Breast epithelium (tissue), 4 donors: ENCODE measurements at regions not wholly inside any gene's neighbourhood (a gene's known extent, or its start where the extent isn't known, plus 50 kb on each side); places are given as distances from the start of the nearest gene placed in this dataset.

Source experiments
- DNase-seq, 2 donors: peaks; one replicate each; pipeline ENCODE4 v3.0.0-alpha.2; 2019; ENCODE audit warnings: low spot score in 2 of 2
- H3K27ac ChIP-seq, 2 donors: fragments of 200-600 bp; sonication (generic) in 1 of 2; one replicate each; pipeline ENCODE4 v1.5.1; 2016 to 2019; ENCODE audit warnings: mild to moderate bottlenecking in 1 of 2
- H3K27me3 ChIP-seq, 2 donors: fragments of 200-600 bp; sonication (generic) in 1 of 2; one replicate each; pipeline versions ENCODE4 v1.5.1 to v1.6.0; 2017 to 2019; ENCODE audit warnings: control low read depth in 1 of 2, mild to moderate bottlenecking in 1 of 2
- H3K36me3 ChIP-seq: fragments of 200-600 bp; one replicate; pipeline ENCODE4 v1.5.1; 2019
- H3K4me1 ChIP-seq, 2 donors: fragments of 200-600 bp; sonication (generic); one replicate each; pipeline ENCODE4 v1.5.1; 2016 to 2019; ENCODE audit warnings: control low read depth in 1 of 2
- H3K4me3 ChIP-seq, 3 donors: fragments of 200-600 bp; sonication (generic); 1 replicate in 2 of 3; 2 replicates in 1 of 3; pipeline ENCODE4 v1.5.1; 2016 to 2019; ENCODE audit warnings: mild to moderate bottlenecking in 3 of 3, moderate library complexity in 2 of 3
- H3K9me3 ChIP-seq, 2 donors: fragments of 200-600 bp; sonication (generic) in 1 of 2; one replicate each; pipeline ENCODE4 v1.5.1; 2016 to 2019; ENCODE audit warnings: control low read depth in 1 of 2
- CTCF ChIP-seq, 3 donors: fragments of 450-650 bp; IDR thresholded peaks; one replicate each; pipeline ENCODE4 v1.5.1; 2016 to 2017; ENCODE audit warnings: antibody characterized with exemption in 3 of 3, mild to moderate bottlenecking in 3 of 3, moderate library complexity in 3 of 3
- POLR2A ChIP-seq: fragments of 450-650 bp; IDR thresholded peaks from one replicate; pipeline ENCODE4 v1.6.1; 2016; ENCODE audit warnings: antibody characterized with exemption, mild to moderate bottlenecking, moderate library complexity
- POLR2AphosphoS5 ChIP-seq, 3 donors: sonication (generic); formaldehyde crosslinking; IDR thresholded peaks; one replicate each; pipeline ENCODE4 v1.6.1; 2017; ENCODE audit warnings: antibody characterized with exemption in 3 of 3
- intact Hi-C: fragments of 100-400 bp; cut with DNase I; formaldehyde crosslinking; loops from one replicate; pipeline ENCODE4 v1.15.1; 2023; ENCODE audit warnings: low total_unique reads

- no peaks in the 10 kb centered on the region for H3K27me3 ChIP-seq
- H3K9me3 ChIP-seq = no peaks in the 10 kb centered on the region
- no peaks in the 10 kb centered on the region for H3K36me3 ChIP-seq
- intact Hi-C loops = loop anchor here (5.0 kb wide), 1 partner anchor 831 kb away; no protein-coding TSS in a partner anchor
- no peaks in the 10 kb centered on the region for H3K4me1 ChIP-seq
- peak overlapping the region in 1 of 2 donors; percentile 45 for H3K27ac ChIP-seq
- DNase-seq = no peak
- TF ChIP-seq POLR2A (no peak), POLR2AphosphoS5 (IDR thresholded peaks at IDR 0.05) (no peak), CTCF (IDR thresholded peaks at IDR 0.05) (no peak)
- H3K4me3 ChIP-seq = no peak overlapping the region
Observed at GRCh38 chr3:64900617-64901521, 213.1 kb upstream of the ADAMTS9 start.

- DNase-seq = no peak
- H3K4me3 ChIP-seq = no peak overlapping the region
- H3K9me3 ChIP-seq = no peaks in the 10 kb centered on the region
- H3K27ac ChIP-seq = peak overlapping the region in 1 of 2 donors; percentile 20
- H3K36me3 ChIP-seq = no peaks in the 10 kb centered on the region
- intact Hi-C loops = loop anchor here (5.0 kb wide), 1 partner anchor 832 kb away; no protein-coding TSS in a partner anchor
- TF ChIP-seq CTCF (IDR thresholded peaks at IDR 0.05) = no peak
- no peak for TF ChIP-seq POLR2AphosphoS5 (IDR thresholded peaks at IDR 0.05)
- TF ChIP-seq POLR2A = no peak
- no peaks in the 10 kb centered on the region for H3K4me1 ChIP-seq
- H3K27me3 ChIP-seq = no peaks in the 10 kb centered on the region
Observed at GRCh38 chr3:64900156-64900555, 212.4 kb upstream of the ADAMTS9 start.

DNA sequence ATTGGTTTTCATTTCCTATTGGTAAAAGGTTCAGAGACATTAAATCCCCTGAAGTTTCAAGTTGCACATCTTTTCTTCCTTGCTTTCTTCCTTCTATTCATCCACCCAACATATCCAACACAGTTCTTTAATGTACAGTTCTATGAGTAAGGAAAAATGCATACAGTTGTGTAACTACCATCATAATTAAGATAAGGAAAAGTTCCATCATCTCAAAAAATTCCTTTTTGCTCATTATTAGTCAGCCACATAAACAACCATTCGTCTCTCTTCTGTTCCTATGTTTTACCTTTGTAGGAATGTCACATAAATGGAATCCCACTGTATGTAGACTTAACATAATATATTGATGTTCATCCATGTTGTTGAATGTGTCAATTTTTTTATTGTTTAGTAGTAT is 211.1 kb upstream of the ADAMTS9 start:
- no peaks in the 10 kb centered on the region for H3K36me3 ChIP-seq
- intact Hi-C loops = no loop called here
- H3K4me3 ChIP-seq = no peak overlapping the region
- no peaks in the 10 kb centered on the region for H3K4me1 ChIP-seq
- no peaks in the 10 kb centered on the region for H3K9me3 ChIP-seq
- TF ChIP-seq POLR2A = no peak
- no peak for TF ChIP-seq POLR2AphosphoS5 (IDR thresholded peaks at IDR 0.05)
- TF ChIP-seq CTCF (IDR thresholded peaks at IDR 0.05) = no peak
- no peak for DNase-seq
- H3K27ac ChIP-seq = no peak overlapping the region
- H3K27me3 ChIP-seq = no peaks in the 10 kb centered on the region

- TF ChIP-seq POLR2AphosphoS5 (IDR thresholded peaks at IDR 0.05) = no peak
- TF ChIP-seq CTCF (IDR thresholded peaks at IDR 0.05) = no peak
- no peak for TF ChIP-seq POLR2A
- Histone ChIP-seq H3K4me3 (no peak overlapping the region), H3K9me3 (no peaks in the 10 kb centered on the region), H3K27ac (peak overlapping the region in 1 of 2 donors; percentile 43), H3K4me1 (no peaks in the 10 kb centered on the region), H3K36me3 (no peaks in the 10 kb centered on the region), H3K27me3 (no peaks in the 10 kb centered on the region)
- DNase-seq = no peak
- intact Hi-C loops = no loop called here
Observed at GRCh38 chr3:64895991-64896895, 208.4 kb upstream of the ADAMTS9 start.
